HL-60 (cell line): ENCODE measurements at regions not wholly inside any gene's neighbourhood (a gene's known extent, or its start where the extent isn't known, plus 50 kb on each side); places are given as distances from the start of the nearest gene placed in this dataset.

ENCODE experiments used
- DNase-seq, 2 experiments: peaks; one replicate each; pipeline ENCODE4 v3.0.0-alpha.2; 2010 to 2020; ENCODE audit warnings: low read depth in 1 of 2, low spot score in 1 of 2
- H3K27ac ChIP-seq: fragments of 250-450 bp; sonication (Bioruptor Pico); replicated peaks from 2 replicates; pipeline ENCODE4 v1.5.1; 2020; ENCODE audit warnings: mild to moderate bottlenecking, moderate library complexity
- H3K27me3 ChIP-seq: fragments of 250-450 bp; sonication (Bioruptor Pico); 2 replicates; pipeline ENCODE4 v1.5.1; 2021; ENCODE audit warnings: mild to moderate bottlenecking, moderate library complexity; ENCODE audit not compliant: insufficient read depth, poor library complexity, severe bottlenecking
- H3K4me3 ChIP-seq: replicated peaks from 2 replicates; pipeline ENCODE4 v1.5.1; 2011; ENCODE audit warnings: mild to moderate bottlenecking, control low read depth, low read length; ENCODE audit not compliant: insufficient read depth
- GABPA ChIP-seq: IDR thresholded peaks from 2 replicates; pipeline ENCODE4 v1.6.1; 2012; ENCODE audit warnings: low read depth
- POLR2AphosphoS5 ChIP-seq: IDR thresholded peaks from 2 replicates; pipeline ENCODE4 v1.6.1; 2012; ENCODE audit warnings: low read depth
- SPI1 ChIP-seq: IDR thresholded peaks from 2 replicates; pipeline ENCODE4 v1.6.1; 2012; ENCODE audit warnings: low read depth, mild to moderate bottlenecking, borderline replicate concordance
- TF ChIP-seq, protein P1 (sequence below): IDR thresholded peaks from 2 replicates; pipeline ENCODE4 v1.6.1; 2012; ENCODE audit warnings: low read depth; ENCODE audit not compliant: insufficient replicate concordance
- TF ChIP-seq, protein P2 (sequence below): IDR thresholded peaks from one replicate; pipeline ENCODE4 v1.5.1; 2011; ENCODE audit warnings: low read length, control low read depth, inconsistent platforms; ENCODE audit not compliant: insufficient read depth

DNA sequence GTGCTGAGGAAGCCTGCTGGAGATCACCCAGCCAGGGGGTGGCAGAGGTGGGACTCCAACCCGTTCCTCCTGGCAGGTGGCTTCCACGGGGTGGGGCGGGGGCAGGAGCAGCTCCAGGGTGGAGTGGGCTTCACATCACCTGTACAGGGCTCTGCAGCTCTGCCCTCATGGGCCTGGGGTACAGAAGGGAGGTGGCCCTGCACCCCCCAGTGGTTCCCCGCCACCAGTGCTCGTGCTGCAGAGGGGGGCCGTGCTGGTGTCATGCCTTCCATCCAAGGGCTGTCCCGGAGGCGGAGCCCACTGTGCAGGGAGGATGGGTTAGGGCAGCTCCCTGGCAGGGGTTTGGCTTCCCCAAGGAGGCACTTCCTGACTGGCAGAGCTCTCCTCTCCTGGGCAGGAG lies 76.4 kb upstream of the SHISAL1 start:
- TF ChIP-seq SPI1 (no peak), GABPA (no peak), POLR2AphosphoS5 (no peak)
- TF ChIP-seq, protein P1, sequence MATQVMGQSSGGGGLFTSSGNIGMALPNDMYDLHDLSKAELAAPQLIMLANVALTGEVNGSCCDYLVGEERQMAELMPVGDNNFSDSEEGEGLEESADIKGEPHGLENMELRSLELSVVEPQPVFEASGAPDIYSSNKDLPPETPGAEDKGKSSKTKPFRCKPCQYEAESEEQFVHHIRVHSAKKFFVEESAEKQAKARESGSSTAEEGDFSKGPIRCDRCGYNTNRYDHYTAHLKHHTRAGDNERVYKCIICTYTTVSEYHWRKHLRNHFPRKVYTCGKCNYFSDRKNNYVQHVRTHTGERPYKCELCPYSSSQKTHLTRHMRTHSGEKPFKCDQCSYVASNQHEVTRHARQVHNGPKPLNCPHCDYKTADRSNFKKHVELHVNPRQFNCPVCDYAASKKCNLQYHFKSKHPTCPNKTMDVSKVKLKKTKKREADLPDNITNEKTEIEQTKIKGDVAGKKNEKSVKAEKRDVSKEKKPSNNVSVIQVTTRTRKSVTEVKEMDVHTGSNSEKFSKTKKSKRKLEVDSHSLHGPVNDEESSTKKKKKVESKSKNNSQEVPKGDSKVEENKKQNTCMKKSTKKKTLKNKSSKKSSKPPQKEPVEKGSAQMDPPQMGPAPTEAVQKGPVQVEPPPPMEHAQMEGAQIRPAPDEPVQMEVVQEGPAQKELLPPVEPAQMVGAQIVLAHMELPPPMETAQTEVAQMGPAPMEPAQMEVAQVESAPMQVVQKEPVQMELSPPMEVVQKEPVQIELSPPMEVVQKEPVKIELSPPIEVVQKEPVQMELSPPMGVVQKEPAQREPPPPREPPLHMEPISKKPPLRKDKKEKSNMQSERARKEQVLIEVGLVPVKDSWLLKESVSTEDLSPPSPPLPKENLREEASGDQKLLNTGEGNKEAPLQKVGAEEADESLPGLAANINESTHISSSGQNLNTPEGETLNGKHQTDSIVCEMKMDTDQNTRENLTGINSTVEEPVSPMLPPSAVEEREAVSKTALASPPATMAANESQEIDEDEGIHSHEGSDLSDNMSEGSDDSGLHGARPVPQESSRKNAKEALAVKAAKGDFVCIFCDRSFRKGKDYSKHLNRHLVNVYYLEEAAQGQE: no peak
- TF ChIP-seq, protein P2, sequence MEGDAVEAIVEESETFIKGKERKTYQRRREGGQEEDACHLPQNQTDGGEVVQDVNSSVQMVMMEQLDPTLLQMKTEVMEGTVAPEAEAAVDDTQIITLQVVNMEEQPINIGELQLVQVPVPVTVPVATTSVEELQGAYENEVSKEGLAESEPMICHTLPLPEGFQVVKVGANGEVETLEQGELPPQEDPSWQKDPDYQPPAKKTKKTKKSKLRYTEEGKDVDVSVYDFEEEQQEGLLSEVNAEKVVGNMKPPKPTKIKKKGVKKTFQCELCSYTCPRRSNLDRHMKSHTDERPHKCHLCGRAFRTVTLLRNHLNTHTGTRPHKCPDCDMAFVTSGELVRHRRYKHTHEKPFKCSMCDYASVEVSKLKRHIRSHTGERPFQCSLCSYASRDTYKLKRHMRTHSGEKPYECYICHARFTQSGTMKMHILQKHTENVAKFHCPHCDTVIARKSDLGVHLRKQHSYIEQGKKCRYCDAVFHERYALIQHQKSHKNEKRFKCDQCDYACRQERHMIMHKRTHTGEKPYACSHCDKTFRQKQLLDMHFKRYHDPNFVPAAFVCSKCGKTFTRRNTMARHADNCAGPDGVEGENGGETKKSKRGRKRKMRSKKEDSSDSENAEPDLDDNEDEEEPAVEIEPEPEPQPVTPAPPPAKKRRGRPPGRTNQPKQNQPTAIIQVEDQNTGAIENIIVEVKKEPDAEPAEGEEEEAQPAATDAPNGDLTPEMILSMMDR: no peak
- DNase-seq: no peak
- Histone ChIP-seq H3K4me3 (no peak overlapping the region), H3K27ac (no peak overlapping the region), H3K27me3 (peaks cover 4% of the 10 kb centered on the region)

DNA sequence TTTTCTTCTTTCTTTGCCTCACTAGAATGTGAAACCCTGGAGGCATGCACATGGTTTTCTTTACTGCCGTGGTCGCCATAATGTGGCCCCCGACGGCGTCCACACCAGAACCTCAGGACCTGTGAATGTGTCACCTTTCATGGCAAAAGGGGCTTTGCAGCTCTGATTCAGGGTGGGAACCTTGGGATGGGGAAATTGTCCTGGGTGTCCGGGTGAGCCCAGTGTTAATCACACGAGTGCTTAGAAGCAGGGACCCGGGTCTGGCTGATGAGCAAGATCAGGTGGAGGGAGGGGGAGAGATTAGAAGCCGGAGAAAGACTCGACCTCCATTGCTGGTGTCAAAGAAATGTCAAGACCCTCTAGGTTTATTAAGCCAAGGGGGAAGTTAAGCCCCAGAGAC lies 74.7 kb upstream of the SHISAL1 start:
- Histone ChIP-seq H3K4me3 (no peak overlapping the region), H3K27ac (no peak overlapping the region), H3K27me3 (peaks cover 4% of the 10 kb centered on the region)
- TF ChIP-seq SPI1: no peak
- TF ChIP-seq GABPA: no peak
- TF ChIP-seq, protein P2: no peak
- TF ChIP-seq, protein P1: no peak
- TF ChIP-seq POLR2AphosphoS5: no peak
- no peak for DNase-seq

DNA sequence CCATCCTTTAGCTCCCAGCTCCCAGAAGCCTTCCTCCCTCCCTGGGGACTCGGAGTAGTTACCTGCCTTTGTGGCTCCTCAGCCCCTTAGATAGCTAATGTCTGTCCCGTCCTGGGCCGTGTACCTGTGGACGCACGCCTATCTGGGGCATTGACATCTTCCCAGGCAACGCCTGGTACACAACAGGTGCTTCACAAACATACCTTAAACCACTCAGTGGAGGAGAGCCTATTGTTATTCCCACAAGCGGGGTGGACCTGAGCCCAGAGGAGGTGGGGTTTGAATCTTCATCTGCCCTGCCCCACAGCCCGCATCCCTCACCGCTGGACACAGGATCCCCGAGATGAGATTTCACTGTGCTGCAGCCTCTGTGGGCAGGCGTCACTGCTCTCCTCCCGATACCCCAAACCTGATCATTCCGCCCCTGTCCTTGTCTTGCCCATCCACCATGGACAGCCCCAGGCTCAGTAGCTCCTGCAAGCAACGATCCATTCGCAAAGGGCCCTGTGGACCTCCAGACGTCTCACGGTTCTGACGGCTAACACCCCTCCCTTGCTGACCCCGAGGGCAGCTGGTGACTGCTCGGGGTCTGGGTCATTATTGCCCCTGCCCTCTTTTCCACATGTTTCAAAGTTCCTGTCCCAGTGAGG lies 73.8 kb upstream of the SHISAL1 start:
- TF ChIP-seq GABPA: no peak
- no peak for TF ChIP-seq SPI1
- TF ChIP-seq, protein P1: no peak
- TF ChIP-seq, protein P2: no peak
- no peak for TF ChIP-seq POLR2AphosphoS5
- no peak for DNase-seq
- no peak overlapping the region for H3K27ac ChIP-seq
- H3K4me3 ChIP-seq: no peak overlapping the region
- H3K27me3 ChIP-seq: peaks cover 4% of the 10 kb centered on the region
